Stimulated activated CD4-positive, alpha-beta T cell treated with anti-CD3 and anti-CD28 coated beads, Interleukin-12 subunit alpha, Interleukin-12 subunit beta, amount 100 ng/mL, for 48 hours (primary cell): ENCODE measurements at regions not wholly inside any gene's neighbourhood (a gene's known extent, or its start where the extent isn't known, plus 50 kb on each side); places are given as distances from the start of the nearest gene placed in this dataset.

Source experiments
- DNase-seq, 3 donors: peaks; one replicate each; pipeline ENCODE4 v3.0.0-alpha.2; 2020; ENCODE audit warnings: low read depth in 2 of 3, low spot score in 1 of 3

- no peak for DNase-seq
These were observed 132.1 kb upstream of the ARGLU1 start for GRCh38 chr13:106700007-106700406.

- DNase-seq, result no peak
These were observed 131.4 kb upstream of the ARGLU1 start for GRCh38 chr13:106699311-106699710.

- DNase-seq, result no peak
These were observed 128.8 kb upstream of the ARGLU1 start for GRCh38 chr13:106696719-106697118.

GRCh38 chr13:106696140-106696539, 128.2 kb upstream of the ARGLU1 start:
- no peak for DNase-seq

- DNase-seq, result no peak
These were observed 127.2 kb upstream of the ARGLU1 start for GRCh38 chr13:106695139-106695538.

GRCh38 chr13:106691861-106692260, 123.9 kb upstream of the ARGLU1 start:
- DNase-seq, result no peak

- no peak for DNase-seq
These were observed 123.4 kb upstream of the ARGLU1 start for GRCh38 chr13:106691341-106691740.

- no peak for DNase-seq
These were observed 122.8 kb upstream of the ARGLU1 start for GRCh38 chr13:106690779-106691178.

GRCh38 chr13:106689906-106690305, 122.0 kb upstream of the ARGLU1 start:
- DNase-seq, result no peak

GRCh38 chr13:106688940-106689339, 121.0 kb upstream of the ARGLU1 start:
- no peak for DNase-seq

GRCh38 chr13:106686163-106686562, 118.2 kb upstream of the ARGLU1 start:
- no peak for DNase-seq

GRCh38 chr13:106685143-106685542, 117.2 kb upstream of the ARGLU1 start:
- DNase-seq, result no peak

- DNase-seq, result no peak
These were observed 116.0 kb upstream of the ARGLU1 start for GRCh38 chr13:106683918-106684317.

GRCh38 chr13:106683179-106683578, 115.2 kb upstream of the ARGLU1 start:
- DNase-seq, result no peak

GRCh38 chr13:106681997-106682396, 114.1 kb upstream of the ARGLU1 start:
- DNase-seq, result no peak

- DNase-seq, result no peak
These were observed 113.6 kb upstream of the ARGLU1 start for GRCh38 chr13:106681536-106681935.

- no peak for DNase-seq
These were observed 113.0 kb upstream of the ARGLU1 start for GRCh38 chr13:106680796-106681472.

GRCh38 chr13:106678646-106679418, 110.9 kb upstream of the ARGLU1 start:
- DNase-seq, result no peak

GRCh38 chr13:106675311-106675710, 107.4 kb upstream of the ARGLU1 start:
- DNase-seq, result no peak

GRCh38 chr13:106660746-106661625, 93.0 kb upstream of the ARGLU1 start:
- DNase-seq, result no peak

- DNase-seq, result no peak
These were observed 89.2 kb upstream of the ARGLU1 start for GRCh38 chr13:106657104-106657503.

GRCh38 chr13:106656186-106656585, 88.2 kb upstream of the ARGLU1 start:
- DNase-seq, result no peak
